ENCODE measurements at regions not wholly inside any gene's neighbourhood (a gene's known extent, or its start where the extent isn't known, plus 50 kb on each side); places are given as distances from the start of the nearest gene placed in this dataset.

- DNase-seq (ENCODE audit: low read depth): no peak
- no peak overlapping the region for H3K4me3 ChIP-seq (ENCODE audit: low read depth, low read length)
- TF ChIP-seq CTCF (IDR thresholded peaks at IDR 0.05; ENCODE audit: insufficient read depth, low read length): no peak
Measured at GRCh38 chr2:49788300-49788699, 634.0 kb upstream of the FSHR start.

GRCh38 chr2:49780949-49781348 lies 626.6 kb upstream of the FSHR start:
- no peak for TF ChIP-seq CTCF (IDR thresholded peaks at IDR 0.05; ENCODE audit: insufficient read depth, low read length)
- DNase-seq (ENCODE audit: low read depth): no peak

GRCh38 chr2:49772299-49772970 lies 618.1 kb upstream of the FSHR start:
- no peak overlapping the region for H3K4me3 ChIP-seq (ENCODE audit: low read depth, low read length)
- no peak for TF ChIP-seq CTCF (IDR thresholded peaks at IDR 0.05; ENCODE audit: insufficient read depth, low read length)
- DNase-seq (ENCODE audit: low read depth): no peak

More at GRCh38 chr2:49780949-49781348, 626.6 kb upstream of the FSHR start:
- H3K4me3 ChIP-seq (ENCODE audit: low read depth, low read length): no peak overlapping the region

- DNase-seq (ENCODE audit: low read depth): no peak
Measured at GRCh38 chr2:49770919-49771318, 616.6 kb upstream of the FSHR start.

GRCh38 chr2:49767316-49767715 lies 613.0 kb upstream of the FSHR start:
- no peak for TF ChIP-seq CTCF (IDR thresholded peaks at IDR 0.05; ENCODE audit: insufficient read depth, low read length)
- DNase-seq (ENCODE audit: low read depth): no peak
- H3K4me3 ChIP-seq (ENCODE audit: low read depth, low read length): no peak overlapping the region

More at GRCh38 chr2:49770919-49771318, 616.6 kb upstream of the FSHR start:
- no peak for TF ChIP-seq CTCF (IDR thresholded peaks at IDR 0.05; ENCODE audit: insufficient read depth, low read length)
- no peak overlapping the region for H3K4me3 ChIP-seq (ENCODE audit: low read depth, low read length)

GRCh38 chr2:49755777-49756176 lies 601.5 kb upstream of the FSHR start:
- no peak overlapping the region for H3K4me3 ChIP-seq (ENCODE audit: low read depth, low read length)
- TF ChIP-seq CTCF (IDR thresholded peaks at IDR 0.05; ENCODE audit: insufficient read depth, low read length): no peak
- DNase-seq (ENCODE audit: low read depth): no peak

- no peak for TF ChIP-seq CTCF (IDR thresholded peaks at IDR 0.05; ENCODE audit: insufficient read depth, low read length)
- no peak overlapping the region for H3K4me3 ChIP-seq (ENCODE audit: low read depth, low read length)
- no peak for DNase-seq (ENCODE audit: low read depth)
Measured at GRCh38 chr2:49754381-49754780, 600.1 kb upstream of the FSHR start.

Measured in fibroblast of the aortic adventitia (primary cell).